GM12878 (cell line): ENCODE measurements at regions not wholly inside any gene's neighbourhood (a gene's known extent, or its start where the extent isn't known, plus 50 kb on each side); places are given as distances from the start of the nearest gene placed in this dataset.

Experiments used
- ATAC-seq: fragments of 200-7000 bp; cut with Tn5 transposase; 3 replicates; pipeline ENCODE4 v1.9.1; 2020; ENCODE audit warnings: mild to moderate bottlenecking, moderate library complexity
- BruUV-seq: library from RNA; stranded (reverse); fragments of 400-500 nt; replicated peaks from 2 replicates; lab custom pipeline; 2021; lab: Mats Ljungman, UMichigan
- CTCF ChIA-PET: fragments of 300-600 bp; sonication (Branson Sonifier 250); formaldehyde crosslinking; extraction: SDS; loops from one replicate; lab custom pipeline; 2021; ENCODE audit warnings: inconsistent platforms; lab: Yijun Ruan, JAX
- POLR2A ChIA-PET: fragments of 350-600 bp; formaldehyde crosslinking; extraction: SDS; loops from one replicate; lab custom pipeline; 2021; ENCODE audit warnings: inconsistent platforms; lab: Charles Lee
- RAD21 ChIA-PET: fragments of 300-600 bp; sonication (Branson Sonifier 250); formaldehyde crosslinking; loops from one replicate; lab custom pipeline; 2023; ENCODE audit warnings: antibody characterized with exemption; ENCODE audit not compliant: unreplicated experiment; lab: Charles Lee
- SMC1A ChIA-PET: fragments of 300-600 bp; sonication (Branson Sonifier 250); formaldehyde crosslinking; loops from one replicate; lab custom pipeline; 2023; ENCODE audit not compliant: unreplicated experiment, uncharacterized antibody; lab: Charles Lee
- DNase-seq: peaks from one replicate; pipeline ENCODE4 v3.0.0-alpha.2; 2011; ENCODE audit warnings: low read depth, low spot score
- FAIRE-seq: peaks from 3 replicates; lab custom pipeline; 2011; peaks lifted over from hg19 to GRCh38; lab: Jason Lieb, UNC
- H2AFZ ChIP-seq: 2 replicates; pipeline ENCODE4 v1.6.0; 2011; ENCODE audit warnings: low read depth, low read length, control low read depth; ENCODE audit not compliant: control insufficient read depth
- H3K27ac ChIP-seq: 2 replicates; pipeline ENCODE4 v1.5.1; 2011; ENCODE audit warnings: control low read depth; ENCODE audit not compliant: control insufficient read depth, insufficient read depth
- H3K27me3 ChIP-seq, 2 experiments: replicated peaks in 1 of 2; 2 replicates each; pipeline versions ENCODE4 v1.6.0 to v1.6.1; 2011; ENCODE audit warnings: low read length in 1 of 2; ENCODE audit not compliant: control insufficient read depth in 2 of 2, insufficient read depth in 2 of 2
- H3K36me3 ChIP-seq, 2 experiments: 2 replicates each; pipeline ENCODE4 v1.5.1; 2011; ENCODE audit warnings: low read length in 1 of 2; ENCODE audit not compliant: control insufficient read depth in 2 of 2, insufficient read depth in 2 of 2
- H3K4me1 ChIP-seq: 2 replicates; pipeline ENCODE4 v1.6.1; 2011; ENCODE audit warnings: mild to moderate bottlenecking, low read length, moderate library complexity, mixed read lengths; ENCODE audit not compliant: control insufficient read depth, insufficient read depth
- H3K4me2 ChIP-seq: 2 replicates; pipeline ENCODE4 v1.6.0; 2011; ENCODE audit warnings: control low read depth; ENCODE audit not compliant: control insufficient read depth, insufficient read depth
- H3K4me3 ChIP-seq: fragments of 200-600 bp; sonication (generic); 2 replicates; pipeline ENCODE4 v1.5.1; 2016
- H3K79me2 ChIP-seq: 2 replicates; pipeline ENCODE4 v1.6.0; 2011; ENCODE audit warnings: low read length; ENCODE audit not compliant: control insufficient read depth, insufficient read depth
- H3K9ac ChIP-seq: 2 replicates; pipeline ENCODE4 v1.8.0; 2011; ENCODE audit warnings: low read length, control low read depth, mixed read lengths; ENCODE audit not compliant: control insufficient read depth, insufficient read depth
- H3K9me3 ChIP-seq: replicated peaks from 3 replicates; pipeline ENCODE4 v1.5.1; 2011; ENCODE audit warnings: mild to moderate bottlenecking, low read length; ENCODE audit not compliant: control insufficient read depth, insufficient read depth
- H4K20me1 ChIP-seq: 2 replicates; pipeline ENCODE4 v1.6.0; 2011; ENCODE audit not compliant: control insufficient read depth, insufficient read depth
- BHLHE40 ChIP-seq, 2 experiments: fragments of 450-650 bp in 1 of 2; IDR thresholded peaks; 2 replicates each; pipeline ENCODE4 v1.6.1; 2011 to 2017; ENCODE audit warnings: low read depth in 2 of 2, borderline replicate concordance in 1 of 2, improper control_type of control experiment in 1 of 2, low read length in 1 of 2, mild to moderate bottlenecking in 1 of 2
- BRCA1 ChIP-seq: IDR thresholded peaks from 2 replicates; pipeline ENCODE4 v1.6.1; 2011; ENCODE audit warnings: low read depth, low read length, improper control_type of control experiment
- CREB1 ChIP-seq: IDR thresholded peaks from 2 replicates; pipeline ENCODE4 v1.6.1; 2012; ENCODE audit warnings: low read depth, mild to moderate bottlenecking, inconsistent platforms
- ESRRA ChIP-seq: IDR thresholded peaks from 2 replicates; pipeline ENCODE4 v1.6.1; 2012; ENCODE audit warnings: mild to moderate bottlenecking, low read length, improper control_type of control experiment
- FOXK2 ChIP-seq: fragments of 450-650 bp; IDR thresholded peaks from 2 replicates; pipeline ENCODE4 v1.6.1; 2017; ENCODE audit warnings: mild to moderate bottlenecking, moderate library complexity
- HDAC2 ChIP-seq: fragments of 200-600 bp; sonication (generic); IDR thresholded peaks from 2 replicates; pipeline ENCODE4 v1.6.1; 2017
- KLF5 ChIP-seq: fragments of 450-650 bp; IDR thresholded peaks from 2 replicates; pipeline ENCODE4 v1.6.1; 2014; ENCODE audit warnings: mild to moderate bottlenecking; ENCODE audit not compliant: partially characterized antibody
- MEF2A ChIP-seq: IDR thresholded peaks from 2 replicates; pipeline ENCODE4 v1.6.1; 2011; ENCODE audit warnings: low read depth, mild to moderate bottlenecking, low read length, moderate library complexity; ENCODE audit not compliant: insufficient read depth
- NRF1 ChIP-seq: conservative IDR thresholded peaks from 2 replicates; pipeline ENCODE4 v1.6.1; 2011; ENCODE audit warnings: mild to moderate bottlenecking, low read depth, low read length, improper control_type of control experiment
- SRF ChIP-seq, 2 experiments: IDR thresholded peaks; 2 replicates each; pipeline ENCODE4 v1.6.1; 2011; ENCODE audit warnings: low read depth in 2 of 2, low read length in 2 of 2, mild to moderate bottlenecking in 1 of 2, moderate library complexity in 1 of 2
- TAF1 ChIP-seq: IDR thresholded peaks from 2 replicates; pipeline ENCODE4 v1.6.1; 2011; ENCODE audit warnings: mild to moderate bottlenecking, low read depth, low read length, borderline replicate concordance
- TCF7 ChIP-seq: IDR thresholded peaks from 2 replicates; pipeline ENCODE4 v1.6.1; 2014; ENCODE audit warnings: antibody characterized with exemption, borderline replicate concordance
- WRNIP1 ChIP-seq: IDR thresholded peaks from 2 replicates; pipeline ENCODE4 v1.6.1; 2011; ENCODE audit warnings: low read depth, low read length, improper control_type of control experiment, borderline replicate concordance
- WGBS: methylation state at CpG from one replicate; pipeline ENCODE4 v1.1.6; 2016; ENCODE audit warnings: low lambda C conversion rate; ENCODE audit not compliant: insufficient replicate concordance, insufficient coverage; ENCODE audit errors: missing lambda C conversion rate; 5-methylcytosine and 5-hydroxymethylcytosine counted together
- in situ Hi-C: fragments of 300-500 bp; cut with MboI; formaldehyde crosslinking; loops from 9 replicates; pipeline ENCODE4 v1.14.3; 2018; ENCODE audit warnings: mixed read lengths
- intact Hi-C: fragments of 100-400 bp; cut with micrococcal nuclease; formaldehyde crosslinking; loops from one replicate; pipeline ENCODE4 v1.14.2; 2022; ENCODE audit not compliant: unreplicated experiment
- TF ChIP-seq, protein P1 (sequence below): fragments of 450-650 bp; IDR thresholded peaks from 2 replicates; pipeline ENCODE4 v1.6.1; 2017; ENCODE audit warnings: mild to moderate bottlenecking, moderate library complexity

GRCh38 chr4:64643841-64644240, 234.6 kb upstream of the TECRL start:
- no peak for ATAC-seq
- ChIA-PET RAD21 (no interaction called here), POLR2A (no interaction called here), SMC1A (no interaction called here), CTCF (no interaction called here)
- no peaks in the 10 kb centered on the region for H3K4me1 ChIP-seq
- in situ Hi-C loops (no loop called here), intact Hi-C loops (no loop called here)
- no peak for TF ChIP-seq SRF (IDR thresholded peaks at IDR 0.05; ENCODE audit: low read depth in 2 of 2, low read length in 2 of 2)
- no peak for TF ChIP-seq HDAC2
- no peak for TF ChIP-seq TCF7
- TF ChIP-seq BRCA1: no peak
- no peak for TF ChIP-seq KLF5
- no peak for TF ChIP-seq ESRRA
- no peak for TF ChIP-seq FOXK2
- no peak for TF ChIP-seq CREB1
- TF ChIP-seq TAF1: no peak
- TF ChIP-seq MEF2A: no peak
- TF ChIP-seq WRNIP1: no peak
- TF ChIP-seq, protein P1, sequence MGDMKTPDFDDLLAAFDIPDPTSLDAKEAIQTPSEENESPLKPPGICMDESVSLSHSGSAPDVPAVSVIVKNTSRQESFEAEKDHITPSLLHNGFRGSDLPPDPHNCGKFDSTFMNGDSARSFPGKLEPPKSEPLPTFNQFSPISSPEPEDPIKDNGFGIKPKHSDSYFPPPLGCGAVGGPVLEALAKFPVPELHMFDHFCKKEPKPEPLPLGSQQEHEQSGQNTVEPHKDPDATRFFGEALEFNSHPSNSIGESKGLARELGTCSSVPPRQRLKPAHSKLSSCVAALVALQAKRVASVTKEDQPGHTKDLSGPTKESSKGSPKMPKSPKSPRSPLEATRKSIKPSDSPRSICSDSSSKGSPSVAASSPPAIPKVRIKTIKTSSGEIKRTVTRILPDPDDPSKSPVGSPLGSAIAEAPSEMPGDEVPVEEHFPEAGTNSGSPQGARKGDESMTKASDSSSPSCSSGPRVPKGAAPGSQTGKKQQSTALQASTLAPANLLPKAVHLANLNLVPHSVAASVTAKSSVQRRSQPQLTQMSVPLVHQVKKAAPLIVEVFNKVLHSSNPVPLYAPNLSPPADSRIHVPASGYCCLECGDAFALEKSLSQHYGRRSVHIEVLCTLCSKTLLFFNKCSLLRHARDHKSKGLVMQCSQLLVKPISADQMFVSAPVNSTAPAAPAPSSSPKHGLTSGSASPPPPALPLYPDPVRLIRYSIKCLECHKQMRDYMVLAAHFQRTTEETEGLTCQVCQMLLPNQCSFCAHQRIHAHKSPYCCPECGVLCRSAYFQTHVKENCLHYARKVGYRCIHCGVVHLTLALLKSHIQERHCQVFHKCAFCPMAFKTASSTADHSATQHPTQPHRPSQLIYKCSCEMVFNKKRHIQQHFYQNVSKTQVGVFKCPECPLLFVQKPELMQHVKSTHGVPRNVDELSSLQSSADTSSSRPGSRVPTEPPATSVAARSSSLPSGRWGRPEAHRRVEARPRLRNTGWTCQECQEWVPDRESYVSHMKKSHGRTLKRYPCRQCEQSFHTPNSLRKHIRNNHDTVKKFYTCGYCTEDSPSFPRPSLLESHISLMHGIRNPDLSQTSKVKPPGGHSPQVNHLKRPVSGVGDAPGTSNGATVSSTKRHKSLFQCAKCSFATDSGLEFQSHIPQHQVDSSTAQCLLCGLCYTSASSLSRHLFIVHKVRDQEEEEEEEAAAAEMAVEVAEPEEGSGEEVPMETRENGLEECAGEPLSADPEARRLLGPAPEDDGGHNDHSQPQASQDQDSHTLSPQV: no peak
- TF ChIP-seq NRF1: no peak
- no peak for TF ChIP-seq BHLHE40 (IDR thresholded peaks at IDR 0.05; ENCODE audit: borderline replicate concordance in 1 of 2, low read depth in 2 of 2, low read length in 1 of 2)
- H3K27ac ChIP-seq: no peak overlapping the region
- H3K9ac ChIP-seq: no peak overlapping the region
- H3K9me3 ChIP-seq: no peaks in the 10 kb centered on the region
- 73% methylated on average over 3 of the region's 3 CpGs for WGBS
- no peak overlapping the region for H3K4me2 ChIP-seq
- H3K27me3 ChIP-seq: no peaks in the 10 kb centered on the region
- H2AFZ ChIP-seq: no peak overlapping the region
- BruUV-seq: no TSS peak
- H4K20me1 ChIP-seq: no peaks in the 10 kb centered on the region
- no peak for DNase-seq
- no peaks in the 10 kb centered on the region for H3K36me3 ChIP-seq
- no peak overlapping the region for H3K4me3 ChIP-seq
- no peak for FAIRE-seq
- H3K79me2 ChIP-seq: no peaks in the 10 kb centered on the region
